HCT116 (cell line): ENCODE measurements at regions not wholly inside any gene's neighbourhood (a gene's known extent, or its start where the extent isn't known, plus 50 kb on each side); places are given as distances from the start of the nearest gene placed in this dataset.

Source experiments
- ATAC-seq: fragments of 200-7000 bp; cut with Tn5 transposase; 2 replicates; pipeline ENCODE4 v1.9.1; 2020; ENCODE audit warnings: mild to moderate bottlenecking, moderate library complexity
- BruUV-seq: library from RNA; stranded (reverse); fragments of 400-500 nt; replicated peaks from 2 replicates; lab custom pipeline; 2021; lab: Mats Ljungman, UMichigan
- CTCF ChIA-PET: fragments of 300-600 bp; sonication (Branson Sonifier 250); formaldehyde crosslinking; loops from one replicate; lab custom pipeline; 2021; ENCODE audit warnings: antibody characterized with exemption; lab: Charles Lee
- POLR2A ChIA-PET: fragments of 300-600, 350-600 bp; sonication (Branson Sonifier 250); formaldehyde crosslinking; loops from one replicate; lab custom pipeline; 2021; ENCODE audit warnings: antibody characterized with exemption; lab: Charles Lee
- RAD21 ChIA-PET, 2 experiments: fragments of 300-600 bp; sonication (Branson Sonifier 250); formaldehyde crosslinking; loops; one replicate each; lab custom pipeline; 2023; ENCODE audit warnings: low total read pairs in 2 of 2; ENCODE audit not compliant: uncharacterized antibody in 2 of 2, unreplicated experiment in 2 of 2, low non-redundant PET in 1 of 2; lab: Charles Lee
- DNase-seq: peaks from one replicate; pipeline ENCODE4 v3.0.0-alpha.2; 2010; ENCODE audit warnings: low read depth, low spot score
- H2AFZ ChIP-seq: fragments of 200-600 bp; shearing (Covaris generic), sonication (generic); 2 replicates; pipeline ENCODE4 v1.6.1; 2017; ENCODE audit warnings: low read depth, mixed run types, mixed read lengths, antibody characterized with exemption, low read length; ENCODE audit not compliant: poor library complexity, severe bottlenecking
- H3K27ac ChIP-seq: 2 replicates; pipeline ENCODE4 v1.5.1; 2012; ENCODE audit warnings: low read depth, low read length
- H3K27me3 ChIP-seq: fragments of 200-600 bp; sonication (generic); 2 replicates; pipeline ENCODE4 v1.6.1; 2016; ENCODE audit warnings: mixed run types, low read length, mixed read lengths; ENCODE audit not compliant: insufficient read depth
- H3K36me3 ChIP-seq, 2 experiments: fragments of 200-500 bp in 1 of 2; fragments of 200-600 bp in 1 of 2; sonication (Bioruptor generic) in 1 of 2; sonication (generic) in 1 of 2; 2 replicates each; pipeline versions ENCODE4 v1.5.1 to v1.6.1; 2014 to 2016; ENCODE audit warnings: low read length in 2 of 2, inconsistent platforms in 1 of 2, mixed read lengths in 1 of 2, mixed run types in 1 of 2; ENCODE audit not compliant: insufficient read depth in 2 of 2, control insufficient read depth in 1 of 2
- H3K4me1 ChIP-seq, 2 experiments: fragments of 200-600 bp in 1 of 2; sonication (generic) in 1 of 2; 2 replicates each; pipeline versions ENCODE4 v1.5.1 to v1.6.1; 2012 to 2017; ENCODE audit warnings: low read length in 2 of 2, inconsistent platforms in 1 of 2, mild to moderate bottlenecking in 1 of 2, mixed read lengths in 1 of 2, mixed run types in 1 of 2, moderate library complexity in 1 of 2; ENCODE audit not compliant: insufficient read depth in 2 of 2, control insufficient read depth in 1 of 2
- H3K4me2 ChIP-seq: fragments of 200-600 bp; sonication (generic); 2 replicates; pipeline ENCODE4 v1.6.1; 2017; ENCODE audit warnings: mixed run types, low read length, mixed read lengths
- H3K4me3 ChIP-seq, 2 experiments: fragments of 200-600 bp in 1 of 2; sonication (generic) in 1 of 2; replicated peaks in 1 of 2; 2 replicates each; pipeline ENCODE4 v1.5.1; 2011 to 2016; ENCODE audit warnings: low read length in 2 of 2, control low read depth in 1 of 2, low read depth in 1 of 2, mild to moderate bottlenecking in 1 of 2, mixed read lengths in 1 of 2, mixed run types in 1 of 2
- H3K79me2 ChIP-seq: fragments of 200-600 bp; sonication (generic); 2 replicates; pipeline ENCODE4 v1.6.1; 2017; ENCODE audit warnings: mild to moderate bottlenecking, mixed run types, low read length, moderate library complexity, mixed read lengths; ENCODE audit not compliant: insufficient read depth
- H3K9ac ChIP-seq: fragments of 200-600 bp; sonication (generic); 2 replicates; pipeline ENCODE4 v1.6.1; 2016; ENCODE audit warnings: low read length, mixed read lengths
- H3K9me2 ChIP-seq: fragments of 200-600 bp; sonication (generic), shearing (Covaris generic); 2 replicates; pipeline ENCODE4 v1.6.1; 2017; ENCODE audit warnings: mixed run types, mild to moderate bottlenecking, moderate library complexity; ENCODE audit not compliant: insufficient read depth
- H3K9me3 ChIP-seq, 2 experiments: fragments of 200-500 bp in 1 of 2; fragments of 200-600 bp in 1 of 2; sonication (Bioruptor generic) in 1 of 2; sonication (generic) in 1 of 2; 2 replicates each; pipeline ENCODE4 v1.6.1; 2014 to 2017; ENCODE audit warnings: low read length in 2 of 2, mixed read lengths in 2 of 2, inconsistent platforms in 1 of 2, low read depth in 1 of 2, mild to moderate bottlenecking in 1 of 2, mixed run types in 1 of 2, moderate library complexity in 1 of 2; ENCODE audit not compliant: control insufficient read depth in 1 of 2, insufficient read depth in 1 of 2
- H4K20me1 ChIP-seq: fragments of 200-600 bp; sonication (generic), shearing (Covaris generic); 2 replicates; pipeline ENCODE4 v1.6.1; 2017; ENCODE audit warnings: mixed run types, mild to moderate bottlenecking, moderate library complexity; ENCODE audit not compliant: insufficient read depth
- CBX3 ChIP-seq: IDR thresholded peaks from 2 replicates; pipeline ENCODE4 v1.6.1; 2012; ENCODE audit warnings: low read depth
- CTCF ChIP-seq, 3 experiments: fragments of 200-600 bp in 1 of 3; sonication (generic) in 1 of 3; IDR thresholded peaks in 2 of 3; conservative IDR thresholded peaks in 1 of 3; 2 replicates each; pipeline ENCODE4 v1.5.1; 2012 to 2017; ENCODE audit warnings: low read depth in 2 of 3, low read length in 2 of 3, antibody characterized with exemption in 1 of 3, borderline replicate concordance in 1 of 3, control low read depth in 1 of 3, mild to moderate bottlenecking in 1 of 3, mixed read lengths in 1 of 3, mixed run types in 1 of 3, moderate library complexity in 1 of 3; ENCODE audit not compliant: insufficient read depth in 1 of 3
- ELF1 ChIP-seq: IDR thresholded peaks from 2 replicates; pipeline ENCODE4 v1.6.1; 2012; ENCODE audit warnings: low read depth, borderline replicate concordance
- EZH2 ChIP-seq: fragments of 200-600 bp; sonication (generic); IDR thresholded peaks from 2 replicates; pipeline ENCODE4 v1.6.1; 2017; ENCODE audit warnings: antibody characterized with exemption, mixed run types
- EZH2phosphoT487 ChIP-seq: fragments of 200-600 bp; IDR thresholded peaks from 2 replicates; pipeline ENCODE4 v1.6.1; 2018; ENCODE audit warnings: antibody characterized with exemption, borderline replicate concordance
- FOSL1 ChIP-seq: IDR thresholded peaks from 2 replicates; pipeline ENCODE4 v1.6.1; 2012; ENCODE audit warnings: low read depth
- JUND ChIP-seq: IDR thresholded peaks from 2 replicates; pipeline ENCODE4 v1.6.1; 2012
- MAX ChIP-seq: IDR thresholded peaks from 2 replicates; pipeline ENCODE4 v1.6.1; 2012
- POLR2A ChIP-seq: IDR thresholded peaks from 2 replicates; pipeline ENCODE4 v1.7.0; 2011; ENCODE audit warnings: borderline replicate concordance; ENCODE audit not compliant: insufficient read depth, insufficient read length; ENCODE audit errors: extremely low read depth
- POLR2AphosphoS5 ChIP-seq: IDR thresholded peaks from 2 replicates; pipeline ENCODE4 v1.6.1; 2011; ENCODE audit warnings: mild to moderate bottlenecking, low read depth, low read length, moderate library complexity
- SIN3A ChIP-seq: IDR thresholded peaks from 2 replicates; pipeline ENCODE4 v1.6.1; 2012; ENCODE audit warnings: low read depth
- TCF7L2 ChIP-seq: IDR thresholded peaks from 2 replicates; pipeline ENCODE4 v1.7.0; 2011; ENCODE audit warnings: borderline replicate concordance, inconsistent platforms; ENCODE audit not compliant: insufficient read depth, insufficient read length; ENCODE audit errors: extremely low read depth
- YY1 ChIP-seq: IDR thresholded peaks from 2 replicates; pipeline ENCODE4 v1.6.1; 2011; ENCODE audit warnings: low read length, low read depth, moderate library complexity, mild to moderate bottlenecking; ENCODE audit not compliant: insufficient replicate concordance; ENCODE audit errors: extremely low read depth
- ZFX ChIP-seq: fragments of 450-650 bp; IDR thresholded peaks from 2 replicates; pipeline ENCODE4 v1.6.1; 2017
- intact Hi-C: fragments of 100-400 bp; cut with micrococcal nuclease; formaldehyde crosslinking; loops from 2 replicates; pipeline ENCODE4 v1.10.0; 2022
- TF ChIP-seq, protein P1 (sequence below): IDR thresholded peaks from 2 replicates; pipeline ENCODE4 v1.6.1; 2012
- TF ChIP-seq, protein P2 (sequence below): IDR thresholded peaks from 2 replicates; pipeline ENCODE4 v1.6.1; 2011; ENCODE audit warnings: mild to moderate bottlenecking, low read length, moderate library complexity; ENCODE audit not compliant: insufficient replicate concordance; ENCODE audit errors: extremely low read depth

DNA sequence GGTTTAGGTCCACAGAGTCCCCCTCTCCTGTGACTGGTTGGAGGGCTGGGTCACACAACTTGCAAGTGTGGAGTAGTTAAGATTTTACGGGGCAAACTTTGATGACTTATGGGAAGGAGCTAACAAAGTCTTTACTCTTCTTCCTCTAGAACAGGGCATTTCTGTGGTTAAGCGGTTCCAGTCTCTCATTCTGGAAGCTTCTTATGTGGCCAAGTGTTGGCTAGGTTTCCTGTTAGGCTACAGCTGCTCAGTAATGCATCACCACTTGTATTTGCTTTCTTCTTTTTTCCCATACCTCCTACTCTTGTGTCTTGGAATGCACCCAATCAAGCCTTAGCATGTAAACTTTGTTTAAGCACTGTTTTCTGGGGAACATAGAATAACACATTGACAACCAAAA, 100.6 kb upstream of the PLAAT1 start:
- no peaks in the 10 kb centered on the region for H4K20me1 ChIP-seq
- TF ChIP-seq EZH2phosphoT487 (no peak), POLR2A (no peak), EZH2 (no peak), ZFX (no peak), YY1 (no peak), ELF1 (no peak), MAX (no peak)
- CTCF ChIA-PET = no interaction called here
- POLR2A ChIA-PET = no interaction called here
- no peak overlapping the region for H3K4me3 ChIP-seq
- peaks cover 23% of the 10 kb centered on the region for H3K27me3 ChIP-seq
- H2AFZ ChIP-seq = no peak overlapping the region
- no peak for ATAC-seq
- H3K9me2 ChIP-seq = no peaks in the 10 kb centered on the region
- BruUV-seq = no TSS peak
- H3K36me3 ChIP-seq = no peaks in the 10 kb centered on the region
- no peaks in the 10 kb centered on the region for H3K9me3 ChIP-seq
- RAD21 ChIA-PET = no interaction called here
- H3K9ac ChIP-seq = no peak overlapping the region
- H3K27ac ChIP-seq = no peak overlapping the region
- intact Hi-C loops = no loop called here
- DNase-seq = no peak
- H3K79me2 ChIP-seq = no peaks in the 10 kb centered on the region
- no peaks in the 10 kb centered on the region for H3K4me1 ChIP-seq
- no peak overlapping the region for H3K4me2 ChIP-seq

GRCh38 chr3:193145248-193145647, 95.8 kb upstream of the PLAAT1 start:
- no peaks in the 10 kb centered on the region for H3K4me1 ChIP-seq
- CTCF ChIA-PET = no interaction called here
- no TSS peak for BruUV-seq
- H3K4me3 ChIP-seq = no peak overlapping the region
- no peaks in the 10 kb centered on the region for H4K20me1 ChIP-seq
- DNase-seq (no peak), ATAC-seq (no peak)
- H3K9me3 ChIP-seq = no peaks in the 10 kb centered on the region
- RAD21 ChIA-PET = no interaction called here
- intact Hi-C loops = no loop called here
- POLR2A ChIA-PET = no interaction called here
- 0 out of 2 replicates have a peak, but pooled peaks cover 10% of the 10 kb centered on the region for H3K27me3 ChIP-seq
- no peaks in the 10 kb centered on the region for H3K36me3 ChIP-seq
- no peaks in the 10 kb centered on the region for H3K9me2 ChIP-seq
- H3K9ac ChIP-seq = no peak overlapping the region
- H3K27ac ChIP-seq = no peak overlapping the region
- no peaks in the 10 kb centered on the region for H3K79me2 ChIP-seq
- H2AFZ ChIP-seq = no peak overlapping the region
- no peak overlapping the region for H3K4me2 ChIP-seq
- TF ChIP-seq, protein P1, sequence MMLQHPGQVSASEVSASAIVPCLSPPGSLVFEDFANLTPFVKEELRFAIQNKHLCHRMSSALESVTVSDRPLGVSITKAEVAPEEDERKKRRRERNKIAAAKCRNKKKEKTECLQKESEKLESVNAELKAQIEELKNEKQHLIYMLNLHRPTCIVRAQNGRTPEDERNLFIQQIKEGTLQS = no peak
- no peak for TF ChIP-seq FOSL1
- no peak for TF ChIP-seq JUND
- TF ChIP-seq, protein P2, sequence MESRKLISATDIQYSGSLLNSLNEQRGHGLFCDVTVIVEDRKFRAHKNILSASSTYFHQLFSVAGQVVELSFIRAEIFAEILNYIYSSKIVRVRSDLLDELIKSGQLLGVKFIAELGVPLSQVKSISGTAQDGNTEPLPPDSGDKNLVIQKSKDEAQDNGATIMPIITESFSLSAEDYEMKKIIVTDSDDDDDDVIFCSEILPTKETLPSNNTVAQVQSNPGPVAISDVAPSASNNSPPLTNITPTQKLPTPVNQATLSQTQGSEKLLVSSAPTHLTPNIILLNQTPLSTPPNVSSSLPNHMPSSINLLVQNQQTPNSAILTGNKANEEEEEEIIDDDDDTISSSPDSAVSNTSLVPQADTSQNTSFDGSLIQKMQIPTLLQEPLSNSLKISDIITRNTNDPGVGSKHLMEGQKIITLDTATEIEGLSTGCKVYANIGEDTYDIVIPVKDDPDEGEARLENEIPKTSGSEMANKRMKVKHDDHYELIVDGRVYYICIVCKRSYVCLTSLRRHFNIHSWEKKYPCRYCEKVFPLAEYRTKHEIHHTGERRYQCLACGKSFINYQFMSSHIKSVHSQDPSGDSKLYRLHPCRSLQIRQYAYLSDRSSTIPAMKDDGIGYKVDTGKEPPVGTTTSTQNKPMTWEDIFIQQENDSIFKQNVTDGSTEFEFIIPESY = no peak
- TF ChIP-seq CTCF (IDR thresholded peaks at IDR 0.05 in 2 of 3, conservative IDR thresholded peaks at IDR 0.05 in 1 of 3; ENCODE audit: borderline replicate concordance in 1 of 3, insufficient read depth in 1 of 3, low read depth in 2 of 3, low read length in 2 of 3) = no peak
- no peak for TF ChIP-seq SIN3A
- TF ChIP-seq ZFX = no peak
- no peak for TF ChIP-seq YY1
- TF ChIP-seq CBX3 = no peak
- no peak for TF ChIP-seq ELF1
- TF ChIP-seq POLR2AphosphoS5 = no peak
- no peak for TF ChIP-seq POLR2A
- TF ChIP-seq EZH2phosphoT487 = no peak
- TF ChIP-seq TCF7L2 = no peak
